COR-L47 (cell line): ENCODE measurements at regions not wholly inside any gene's neighbourhood (a gene's known extent, or its start where the extent isn't known, plus 50 kb on each side); places are given as distances from the start of the nearest gene placed in this dataset.

Source experiments
- DNase-seq: peaks from one replicate; lab custom pipeline; 2025; lab: John Stamatoyannopoulos, UW

DNA sequence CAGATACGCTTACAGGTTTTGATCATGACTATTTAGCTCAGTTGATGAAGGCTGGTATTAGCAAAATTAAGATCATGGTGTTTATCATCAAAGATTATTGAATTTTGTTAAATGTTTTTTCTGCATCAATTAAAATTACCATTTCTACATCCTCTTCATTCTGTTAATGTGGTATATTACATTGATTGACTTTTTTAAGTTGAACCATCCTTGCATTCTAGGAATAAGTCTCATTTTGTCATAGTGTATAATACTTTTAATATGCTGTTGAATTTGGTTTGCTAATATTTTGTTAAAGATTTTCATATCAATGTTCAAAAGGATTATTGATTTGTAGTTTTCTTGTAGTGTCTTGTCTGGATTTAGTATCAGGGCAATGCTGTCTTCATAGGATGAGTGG lies 142.4 kb downstream of the LYPLAL1 start:
- no peak for DNase-seq

DNA sequence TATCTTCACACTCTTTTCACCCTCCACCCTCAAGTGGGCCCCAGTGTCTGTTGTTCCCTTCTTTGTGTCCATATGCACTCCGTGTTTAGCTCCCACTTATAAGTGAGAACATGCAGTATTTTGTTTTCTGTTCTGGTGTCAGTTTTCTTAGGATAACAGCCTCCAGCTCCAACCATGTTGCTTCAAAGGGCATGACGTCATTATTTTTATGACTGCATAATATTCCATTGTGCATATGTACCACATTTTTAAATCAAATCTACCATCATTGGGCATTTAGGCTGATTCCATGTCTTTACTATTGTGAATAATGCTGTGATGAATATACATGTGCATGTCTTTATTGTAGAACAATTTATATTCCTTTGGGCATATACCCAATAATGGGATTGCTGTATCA lies 140.3 kb downstream of the LYPLAL1 start:
- DNase-seq, result no peak

DNA sequence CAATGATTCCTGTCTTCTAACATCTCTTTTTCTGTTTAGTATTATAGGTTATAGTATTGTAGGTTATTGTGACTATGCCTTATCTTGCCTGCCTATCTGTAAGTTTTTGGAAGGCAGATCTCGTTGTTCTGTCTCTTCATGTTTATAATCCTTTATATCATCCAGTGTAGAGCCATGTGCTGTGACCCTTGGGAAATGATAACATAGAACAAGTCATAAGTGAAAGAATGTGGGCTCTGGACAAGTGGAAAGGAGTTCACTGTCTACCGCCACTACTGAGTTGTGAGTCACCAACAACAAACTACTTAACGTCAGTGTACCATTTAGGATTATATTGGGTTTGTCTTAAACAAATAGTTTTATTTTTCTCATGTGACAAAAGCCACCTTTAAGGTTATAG lies 139.3 kb downstream of the LYPLAL1 start:
- DNase-seq, result no peak

DNA sequence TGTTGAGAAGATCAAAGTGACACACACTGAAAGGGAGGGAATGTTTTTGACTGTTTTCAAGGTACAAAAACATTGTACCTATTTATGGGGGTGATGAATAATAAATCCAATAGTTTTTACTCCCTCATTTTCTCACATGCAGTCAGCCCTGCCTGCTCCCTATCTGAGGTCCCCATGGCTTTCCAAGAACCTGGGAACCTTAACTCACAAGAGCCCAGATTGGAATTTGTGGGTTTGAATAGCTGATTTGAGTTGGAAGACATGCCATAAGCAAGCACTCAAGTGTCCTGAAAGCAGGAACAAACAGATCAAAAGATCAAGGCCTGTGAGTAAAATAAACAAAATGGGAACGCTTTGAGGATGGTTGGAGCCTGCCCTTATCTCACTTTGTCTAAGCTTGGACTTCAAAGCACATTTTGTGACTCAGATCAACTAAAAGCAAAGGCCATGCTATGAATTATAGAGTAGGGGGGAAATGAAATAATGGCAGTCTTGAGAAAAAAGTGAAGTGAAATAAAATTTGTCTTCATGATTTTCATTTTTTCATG lies 136.6 kb downstream of the LYPLAL1 start:
- DNase-seq, result no peak

DNA sequence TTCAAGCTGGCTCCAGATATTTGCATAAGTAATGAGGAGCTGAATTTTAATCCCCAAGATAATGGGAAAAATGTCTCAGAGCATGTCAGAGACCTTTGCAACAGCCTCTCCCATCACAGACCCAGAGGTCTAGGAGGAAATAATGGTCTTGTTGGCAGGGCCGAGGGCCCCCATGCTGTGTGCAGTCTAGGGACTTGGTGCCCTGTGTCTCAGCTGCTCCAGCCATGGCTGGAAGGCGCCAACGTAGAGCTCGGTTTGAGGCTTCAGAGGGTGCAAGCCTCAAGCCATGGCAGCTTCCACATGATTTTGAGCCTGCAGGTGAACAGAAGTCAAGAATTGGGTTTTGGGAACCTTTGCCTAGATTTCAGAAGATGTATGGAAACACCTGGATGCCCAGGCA lies 134.7 kb downstream of the LYPLAL1 start:
- no peak for DNase-seq

DNA sequence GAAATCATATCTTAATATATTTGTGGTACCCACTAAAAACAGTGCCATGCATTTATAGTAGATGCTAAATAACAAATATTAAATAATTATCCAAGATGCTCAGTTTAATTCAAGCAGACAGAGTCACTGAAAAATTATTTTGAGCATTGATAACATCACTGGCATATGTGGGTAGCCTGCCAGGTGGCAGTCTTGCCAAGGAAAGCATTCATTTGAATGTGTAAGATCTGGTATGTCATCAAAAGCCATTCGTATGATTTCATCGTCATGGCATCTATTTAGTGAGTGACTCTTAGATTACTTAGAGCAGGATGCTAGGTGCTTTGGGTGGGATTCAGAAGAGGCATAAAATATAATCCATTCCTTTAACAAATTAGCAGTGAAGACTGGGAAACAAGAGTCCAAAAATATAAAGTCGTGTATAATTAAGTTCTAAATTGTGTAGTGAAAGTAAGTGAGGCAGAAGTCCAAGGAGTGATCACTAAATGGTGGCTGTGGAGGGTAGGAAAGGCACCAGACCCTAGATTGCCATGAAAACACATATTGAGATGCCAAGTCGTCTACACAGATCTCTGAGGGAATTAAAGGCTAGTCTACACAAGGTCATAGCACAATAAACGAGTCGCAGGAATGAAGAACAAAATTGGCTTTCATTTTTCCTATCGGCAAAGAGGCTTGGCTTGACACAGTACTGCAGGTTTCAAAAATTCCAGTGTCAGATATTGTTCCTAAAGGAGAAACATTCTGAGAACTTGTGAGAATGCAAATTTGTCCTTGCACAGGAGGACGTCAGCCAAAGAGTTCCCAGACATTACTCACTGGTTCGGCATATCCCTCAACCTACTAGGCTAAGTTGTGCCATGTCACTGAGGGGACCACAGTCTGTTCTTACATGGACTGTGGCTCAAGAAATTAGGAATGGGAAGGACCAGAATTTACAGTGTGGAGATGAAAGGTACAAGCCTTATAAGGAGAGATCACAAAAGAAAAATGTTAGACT lies 130.8 kb downstream of the LYPLAL1 start:
- DNase-seq, result no peak

DNA sequence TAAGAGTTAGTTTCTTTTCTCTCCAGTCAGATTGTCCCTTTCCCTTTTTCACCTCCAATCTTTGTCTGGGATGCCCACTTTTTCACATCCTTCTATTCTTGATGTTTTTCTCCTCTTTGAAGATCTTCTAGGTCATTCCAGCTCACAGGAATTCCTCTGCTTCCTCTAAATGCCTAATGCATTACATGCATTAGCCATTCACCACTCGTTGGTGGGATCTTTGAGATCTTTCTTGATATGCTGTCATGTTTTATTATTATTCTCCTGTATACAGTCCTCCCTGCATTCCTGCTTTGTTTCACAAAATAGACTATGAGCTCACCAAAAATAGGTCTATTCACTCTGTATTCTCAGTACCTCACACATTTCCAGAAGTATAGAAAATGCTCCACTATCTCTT lies 129.0 kb downstream of the LYPLAL1 start:
- DNase-seq, result no peak

DNA sequence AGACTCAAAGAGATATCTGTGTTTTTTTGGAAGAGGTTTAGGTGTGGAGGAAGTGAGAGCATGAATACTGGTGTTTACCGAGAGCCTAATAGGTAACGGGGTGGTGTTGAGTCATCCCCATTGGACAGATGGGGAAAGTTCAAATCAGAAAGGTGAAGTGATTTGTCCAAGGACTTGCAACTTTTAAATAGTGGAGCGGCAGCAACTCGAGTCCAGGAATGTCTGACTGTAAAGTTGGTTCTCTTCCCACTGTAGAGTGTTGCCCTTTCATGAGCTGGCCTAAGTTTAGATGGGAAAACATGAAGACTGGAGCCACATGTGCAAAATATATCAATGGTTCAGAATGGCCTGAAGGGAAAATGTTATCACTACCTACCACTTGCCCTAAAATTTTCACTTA lies 125.7 kb downstream of the LYPLAL1 start:
- no peak for DNase-seq

DNA sequence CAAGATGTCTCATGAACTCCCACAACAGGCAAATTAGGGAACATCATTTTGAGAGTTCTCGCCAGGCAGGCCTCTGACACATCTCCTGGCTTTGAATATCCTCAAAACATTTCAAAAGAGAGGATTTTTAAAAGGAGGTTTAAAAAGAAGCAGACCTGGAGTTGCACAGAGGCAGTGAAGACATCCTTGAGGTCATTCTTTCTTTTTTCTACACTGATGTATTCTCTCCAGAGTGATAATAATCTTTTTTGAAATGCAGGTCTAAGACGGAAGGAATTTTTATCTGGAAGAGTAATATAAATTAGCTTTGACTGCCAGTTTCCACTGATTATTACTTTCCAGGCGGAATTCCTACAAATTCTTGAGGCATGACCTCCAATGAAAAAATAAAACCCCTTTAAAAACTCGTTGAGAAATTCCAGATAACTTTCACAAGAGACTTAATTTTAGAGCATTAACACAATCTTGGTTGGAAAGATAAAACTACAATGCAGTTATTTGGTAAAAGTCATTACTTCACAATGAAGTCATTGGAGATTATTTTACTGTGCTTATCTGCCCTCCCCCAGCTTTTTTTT lies 125.0 kb downstream of the LYPLAL1 start:
- no peak for DNase-seq

DNA sequence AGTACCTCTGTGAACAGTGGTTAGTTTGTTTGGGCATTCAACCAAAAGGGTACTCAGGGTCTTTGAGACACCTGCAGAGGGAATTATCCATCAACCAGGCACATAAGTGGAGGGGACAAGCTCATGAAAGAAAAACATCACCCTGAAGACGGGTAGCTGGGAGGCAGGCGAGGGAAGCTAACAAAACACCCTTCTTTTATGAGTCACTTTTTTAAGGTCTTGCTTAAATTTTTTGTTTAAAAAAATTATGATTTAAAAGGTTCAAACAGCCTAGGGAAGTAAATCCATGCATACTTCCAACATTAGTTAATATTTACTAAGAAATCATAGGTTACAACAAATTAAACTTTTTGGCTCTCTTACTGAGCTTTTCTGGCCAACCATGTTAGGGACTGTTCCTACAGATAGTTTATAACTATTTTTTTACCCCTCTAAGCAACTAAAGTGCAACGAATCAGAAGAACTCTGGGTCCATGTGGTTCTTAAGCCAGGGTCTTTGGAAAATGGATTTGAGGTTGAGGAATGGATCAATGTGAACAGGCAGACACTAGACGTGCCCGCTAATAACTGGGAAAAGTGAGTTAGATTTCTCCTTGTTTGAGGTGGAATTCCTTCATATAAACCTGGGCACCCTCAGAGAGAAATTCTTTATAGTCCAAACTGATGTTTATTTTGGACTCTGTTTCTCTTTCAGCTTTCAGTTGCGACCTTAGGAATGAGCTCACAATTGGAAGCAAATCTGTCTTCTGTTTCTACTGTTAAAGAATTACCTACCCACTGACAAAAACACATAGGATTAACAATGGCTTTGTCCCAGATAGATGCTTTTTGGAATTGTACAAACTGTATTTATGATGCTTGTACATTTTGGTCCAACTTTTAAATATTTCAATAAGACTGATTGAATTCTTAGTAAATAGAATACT lies 123.0 kb downstream of the LYPLAL1 start:
- no peak for DNase-seq

DNA sequence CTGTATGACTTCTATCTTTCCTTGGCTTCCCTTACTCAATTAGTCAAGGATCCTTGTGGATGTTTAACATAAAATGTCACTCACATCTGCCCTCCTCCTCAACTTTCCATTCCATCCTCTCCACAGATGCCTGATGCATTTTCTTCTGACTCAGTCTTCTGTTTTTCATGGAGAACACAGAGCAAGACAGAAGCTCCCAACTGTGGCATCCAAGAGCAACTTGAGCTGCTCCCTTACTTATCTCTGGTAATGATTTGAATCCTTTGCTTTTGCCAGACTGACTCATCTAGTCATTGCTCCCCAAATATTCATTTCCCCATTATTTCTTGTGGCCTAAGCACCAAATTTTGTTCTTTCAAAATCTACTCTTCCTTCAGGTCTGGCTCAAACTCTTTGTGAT lies 120.6 kb downstream of the LYPLAL1 start:
- DNase-seq, result no peak

DNA sequence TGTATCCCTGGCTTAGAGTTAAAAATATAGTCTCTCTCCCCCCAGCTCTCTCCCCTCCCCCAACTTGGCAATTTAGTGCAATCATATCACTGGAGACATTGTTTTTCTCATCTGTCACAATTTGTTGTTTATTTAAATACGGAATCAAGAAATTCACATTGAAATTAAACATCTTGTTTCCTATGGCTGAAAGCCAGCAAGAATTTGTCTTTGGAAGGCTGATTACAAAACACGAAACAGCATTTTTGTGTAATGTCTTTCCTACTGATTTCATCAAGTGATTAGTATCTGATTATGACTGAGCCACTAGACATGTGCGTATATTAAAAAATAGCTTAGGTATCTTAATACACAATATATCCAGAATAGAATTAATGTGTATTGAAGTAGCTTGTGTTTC lies 119.7 kb downstream of the LYPLAL1 start:
- DNase-seq, result no peak

DNA sequence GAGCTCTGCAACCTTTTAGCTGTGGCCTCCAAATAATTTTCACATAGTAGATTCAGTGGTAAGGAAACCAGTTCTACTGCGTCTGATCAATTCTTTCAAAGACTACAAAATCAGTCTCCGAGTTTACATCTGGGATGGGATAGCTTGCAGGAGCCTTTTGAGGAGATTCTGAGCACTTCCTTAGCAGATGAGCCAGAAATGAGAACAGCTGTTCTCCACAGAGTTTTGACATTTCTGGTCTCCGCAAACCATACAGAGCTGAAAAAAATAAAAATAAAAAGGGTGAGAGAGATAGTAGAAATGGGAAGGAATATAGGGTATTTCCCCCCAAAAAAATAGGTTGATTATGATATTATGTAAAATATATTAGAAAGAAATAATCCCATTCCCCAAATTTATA lies 119.3 kb downstream of the LYPLAL1 start:
- DNase-seq, result no peak

DNA sequence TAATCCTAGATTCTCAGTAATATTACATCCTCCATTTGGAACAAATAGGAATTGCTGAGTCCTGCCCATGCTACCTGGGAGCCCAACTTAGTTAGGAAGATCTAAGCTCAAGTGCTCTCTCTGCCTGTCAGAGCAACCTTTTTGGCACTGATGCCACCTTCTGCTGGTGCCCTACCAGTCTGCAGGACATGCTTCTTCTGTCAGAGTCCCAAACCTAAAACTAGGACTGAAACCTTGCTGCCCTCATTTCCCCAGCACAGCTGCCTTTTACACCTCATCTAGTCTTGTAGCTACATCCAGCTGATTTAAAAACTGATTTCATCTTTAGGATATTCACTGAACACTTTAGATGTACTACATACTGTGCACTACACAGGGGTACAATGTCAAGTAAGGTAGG lies 118.7 kb downstream of the LYPLAL1 start:
- no peak for DNase-seq

DNA sequence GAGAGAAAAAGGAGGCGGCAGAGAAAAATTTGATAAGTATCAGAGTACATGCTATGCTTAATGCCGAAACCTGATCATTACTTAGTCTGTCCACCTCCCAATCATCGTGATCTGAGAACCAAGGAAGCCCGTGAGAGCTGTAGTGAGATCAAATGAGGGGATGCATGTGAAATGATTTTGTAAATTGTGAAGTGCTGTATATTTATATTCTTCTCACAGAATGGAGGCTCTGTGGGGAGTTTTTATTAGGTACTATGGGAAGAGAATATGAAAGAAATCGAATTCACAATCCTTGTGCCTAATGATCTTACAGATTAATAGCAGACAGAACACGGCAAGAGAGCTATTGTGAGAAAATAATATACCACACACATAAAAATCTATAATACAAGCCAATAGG lies 115.5 kb downstream of the LYPLAL1 start:
- DNase-seq, result no peak

DNA sequence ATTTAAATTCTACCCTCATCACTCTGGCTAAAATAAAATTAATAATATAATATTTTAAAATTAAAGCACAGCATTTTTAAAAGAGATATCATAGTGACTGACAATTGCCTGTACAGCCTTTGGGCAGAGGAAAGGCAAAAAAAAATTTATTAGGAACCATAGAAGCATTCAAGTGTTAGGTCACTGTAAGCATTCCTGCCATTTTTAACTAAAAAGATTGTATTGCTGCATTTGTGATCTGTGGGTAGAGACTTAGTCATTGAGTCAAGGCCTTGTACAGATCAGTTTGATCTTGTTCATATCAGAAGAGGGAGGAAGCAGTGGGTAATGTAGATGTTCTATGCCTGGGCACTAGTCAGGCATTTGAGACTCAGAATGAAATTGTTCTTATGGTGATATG lies 109.9 kb downstream of the LYPLAL1 start:
- no peak for DNase-seq

DNA sequence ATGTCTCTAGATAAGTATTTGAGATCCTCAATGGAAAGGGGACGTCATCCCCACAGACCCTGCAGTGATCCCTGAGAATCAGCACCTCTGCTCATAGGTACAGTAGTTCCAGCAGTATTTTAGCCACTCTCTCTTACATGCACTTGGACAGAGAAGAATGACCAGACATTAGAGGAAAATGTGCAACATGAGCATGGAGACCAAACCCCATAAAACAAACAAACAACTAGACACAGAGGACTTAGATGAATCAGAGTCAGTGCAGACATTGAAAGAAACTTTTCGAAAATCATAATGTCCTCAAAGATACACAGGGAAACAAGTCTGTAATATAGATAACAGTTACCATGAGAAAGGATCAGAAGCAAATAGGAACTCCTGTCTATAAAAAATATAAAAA lies 108.2 kb downstream of the LYPLAL1 start:
- DNase-seq, result no peak

DNA sequence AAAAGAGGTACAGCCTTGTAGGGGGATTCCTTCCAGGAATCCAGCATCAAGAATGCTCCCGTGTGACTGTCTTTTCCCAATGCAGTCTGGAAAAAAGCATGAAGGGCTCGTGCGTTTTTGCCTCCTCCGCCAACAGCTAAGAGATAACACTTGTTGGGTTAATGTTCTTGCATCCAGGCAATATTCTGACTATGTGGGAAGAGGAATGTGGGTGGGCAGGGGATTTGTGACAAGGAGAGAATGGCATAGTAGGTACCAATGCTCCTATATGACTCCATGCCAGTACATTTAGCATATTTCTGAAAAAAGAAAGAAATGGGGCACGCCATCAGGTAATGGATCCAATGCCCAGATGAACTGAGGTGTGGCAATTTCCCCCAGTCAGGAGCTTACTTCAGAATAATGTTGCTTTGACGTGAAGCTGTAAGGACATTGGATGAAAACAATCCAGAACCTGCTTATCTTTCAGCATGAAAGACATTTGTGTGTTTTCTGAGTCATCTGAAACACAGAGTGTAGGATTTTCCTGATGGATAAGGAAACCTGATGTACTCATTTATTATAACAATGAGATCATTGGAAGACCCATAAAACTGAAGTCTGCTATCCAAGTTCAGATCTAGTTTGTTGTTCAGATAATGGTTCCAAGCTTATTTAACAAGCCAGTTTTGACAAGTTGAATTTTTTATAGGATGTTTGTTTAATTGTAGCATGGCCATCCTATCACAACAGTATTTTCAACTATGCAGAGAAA lies 105.5 kb downstream of the LYPLAL1 start:
- no peak for DNase-seq

DNA sequence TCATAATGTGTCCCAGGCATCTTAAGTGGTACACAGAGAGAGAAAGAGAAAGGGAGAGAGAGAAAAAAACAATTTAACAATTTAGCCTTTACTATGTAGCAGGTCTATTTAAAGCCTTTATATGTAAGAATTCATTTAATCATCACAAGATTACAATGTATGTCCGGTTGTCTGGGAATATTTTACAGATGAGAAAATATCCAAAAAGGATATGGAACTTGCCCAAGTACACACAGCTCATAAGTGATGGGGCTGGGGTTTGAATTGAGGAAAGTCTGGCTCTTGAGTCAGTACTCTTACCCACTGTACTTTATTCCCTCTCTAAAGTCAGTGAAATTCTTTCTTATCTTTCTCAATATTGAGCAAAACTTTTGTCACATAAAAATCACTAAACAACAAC lies 104.6 kb downstream of the LYPLAL1 start:
- DNase-seq, result no peak

DNA sequence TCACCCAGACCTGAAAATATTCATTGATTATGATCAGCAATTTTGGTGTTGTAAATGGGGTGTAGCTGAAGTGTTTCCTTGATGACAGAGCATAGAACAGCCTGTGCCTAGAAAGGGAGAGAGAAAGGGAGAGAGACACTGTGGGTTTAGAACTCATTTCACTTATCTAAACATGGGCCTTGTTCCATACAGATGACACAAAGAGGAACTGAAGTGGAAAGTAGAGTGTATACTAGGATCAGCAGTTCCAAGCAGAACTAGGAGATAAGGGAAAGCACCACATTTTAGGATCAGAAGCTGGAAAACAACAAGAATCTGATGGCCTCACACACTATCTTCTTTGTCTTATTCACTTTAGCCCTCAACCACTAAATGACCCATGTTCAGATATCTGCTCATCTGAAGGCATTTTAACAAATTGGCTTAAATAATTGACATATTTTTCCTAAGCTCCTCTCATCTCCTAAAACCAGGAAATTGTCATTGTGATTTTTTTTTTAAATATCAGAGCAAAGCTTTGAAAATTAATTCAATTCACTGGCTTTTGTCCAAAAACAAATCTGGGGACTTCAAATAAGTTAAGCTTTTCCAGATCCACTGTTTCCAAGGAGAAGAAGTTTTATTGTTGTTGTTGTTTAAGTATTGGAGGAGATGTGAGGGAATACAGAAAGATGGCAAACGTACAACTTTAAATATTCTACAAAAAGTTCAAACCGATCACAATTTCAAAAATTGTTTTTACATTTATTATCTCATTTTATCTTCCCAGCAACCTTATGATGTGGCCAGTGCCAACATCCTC lies 103.8 kb downstream of the LYPLAL1 start:
- no peak for DNase-seq
